Erythroblast (primary cell): ENCODE measurements at regions not wholly inside any gene's neighbourhood (a gene's known extent, or its start where the extent isn't known, plus 50 kb on each side); places are given as distances from the start of the nearest gene placed in this dataset.

Source experiments
- GATA1 ChIP-seq: IDR thresholded peaks from 2 replicates; pipeline ENCODE4 v1.6.1; 2011; ENCODE audit warnings: low read depth, mild to moderate bottlenecking, control low read depth, low read length, moderate library complexity
- POLR2A ChIP-seq: IDR thresholded peaks from 2 replicates; pipeline ENCODE4 v1.6.1; 2011; ENCODE audit warnings: mild to moderate bottlenecking, low read length

DNA sequence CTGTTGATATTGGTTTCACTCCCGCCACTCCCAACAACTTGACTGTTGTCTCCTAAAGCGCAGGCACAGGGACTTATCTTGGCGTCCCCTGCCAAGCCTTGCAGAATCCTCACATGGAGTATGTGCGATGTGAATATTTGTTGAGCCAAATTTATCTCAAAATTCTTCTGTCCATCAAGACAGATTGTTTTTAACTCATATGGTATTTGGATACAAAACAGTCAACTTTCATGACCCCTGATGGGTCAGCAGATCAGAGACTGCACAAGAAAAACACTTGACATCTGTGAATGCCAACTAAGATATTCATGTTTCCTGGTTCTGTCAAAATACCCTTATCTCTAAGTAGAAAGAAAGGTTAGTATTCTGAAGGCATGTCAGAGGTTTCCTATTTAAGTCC lies 221.7 kb upstream of the BLID start:
- TF ChIP-seq POLR2A (no peak), GATA1 (no peak)
